SK-N-SH (cell line): ENCODE measurements at regions not wholly inside any gene's neighbourhood (a gene's known extent, or its start where the extent isn't known, plus 50 kb on each side); places are given as distances from the start of the nearest gene placed in this dataset.
"Not testable (repeated sequence)": the region's sequence is repeated elsewhere in the genome, so short reads cannot be mapped to it uniquely, and the experiment has no call there.

ENCODE experiments used
- CTCF ChIA-PET: fragments of 300-600, 350-600 bp; formaldehyde crosslinking; extraction: SDS; loops from one replicate; lab custom pipeline; 2021; lab: Yijun Ruan, JAX
- POLR2A ChIA-PET: fragments of 350-600 bp; sonication (Branson Sonifier 250); formaldehyde crosslinking; extraction: SDS; loops from one replicate; lab custom pipeline; 2020; ENCODE audit warnings: antibody characterized with exemption, inconsistent platforms; lab: Yijun Ruan, JAX
- DNase-seq: peaks from one replicate; pipeline ENCODE4 v3.0.0; 2012
- H2AFZ ChIP-seq: fragments of 200-600 bp; sonication (generic); 2 replicates; pipeline ENCODE4 v1.8.1; 2016; ENCODE audit warnings: antibody characterized with exemption, mild to moderate bottlenecking, low read depth
- H3F3A ChIP-seq: fragments of 200-600 bp; sonication (generic); replicated peaks from 2 replicates; pipeline ENCODE3; 2016; ENCODE audit warnings: antibody characterized with exemption, mild to moderate bottlenecking; ENCODE audit not compliant: insufficient read depth
- H3K27ac ChIP-seq, 2 experiments: fragments of 200-500 bp in 1 of 2; fragments of 200-600 bp in 1 of 2; sonication (Bioruptor generic) in 1 of 2; sonication (generic), shearing (Covaris generic) in 1 of 2; 2 replicates each; pipeline versions ENCODE4 v1.5.1 to v1.6.1; 2014 to 2016; ENCODE audit warnings: low read depth in 2 of 2, inconsistent platforms in 1 of 2, low read length in 1 of 2, mild to moderate bottlenecking in 1 of 2, mixed read lengths in 1 of 2
- H3K27me3 ChIP-seq: fragments of 200-600 bp; sonication (generic), shearing (Covaris generic); 2 replicates; pipeline ENCODE4 v1.6.1; 2016; ENCODE audit warnings: mixed run types; ENCODE audit not compliant: insufficient read depth
- H3K36me3 ChIP-seq, 2 experiments: fragments of 200-500 bp in 1 of 2; fragments of 200-600 bp in 1 of 2; sonication (Bioruptor generic) in 1 of 2; sonication (generic) in 1 of 2; replicated peaks in 1 of 2; 2 replicates each; pipeline versions ENCODE3 to v1.5.1; 2014 to 2016; ENCODE audit warnings: low read length in 1 of 2, mild to moderate bottlenecking in 1 of 2; ENCODE audit not compliant: insufficient read depth in 2 of 2, control insufficient read depth in 1 of 2
- H3K4me1 ChIP-seq, 2 experiments: fragments of 200-500 bp in 1 of 2; fragments of 200-600 bp in 1 of 2; sonication (Bioruptor generic) in 1 of 2; sonication (generic), shearing (Covaris generic) in 1 of 2; 2 replicates each; pipeline versions ENCODE4 v1.5.1 to v1.6.1; 2014 to 2016; ENCODE audit warnings: low read depth in 1 of 2, low read length in 1 of 2, mixed run types in 1 of 2; ENCODE audit not compliant: insufficient read depth in 2 of 2, control insufficient read depth in 1 of 2
- H3K4me2 ChIP-seq: fragments of 200-600 bp; sonication (generic), shearing (Covaris generic); 2 replicates; pipeline ENCODE4 v1.6.1; 2017; ENCODE audit warnings: mixed run types
- H3K4me3 ChIP-seq, 2 experiments: fragments of 200-500 bp in 1 of 2; fragments of 200-600 bp in 1 of 2; sonication (Bioruptor generic) in 1 of 2; sonication (generic), shearing (Covaris generic) in 1 of 2; 2 replicates each; pipeline versions ENCODE4 v1.5.1 to v1.8.1; 2014 to 2016; ENCODE audit warnings: low read depth in 2 of 2, inconsistent platforms in 1 of 2, low read length in 1 of 2, mild to moderate bottlenecking in 1 of 2, mixed read lengths in 1 of 2, moderate library complexity in 1 of 2
- H3K79me2 ChIP-seq: fragments of 200-600 bp; sonication (generic); 2 replicates; pipeline ENCODE4 v1.8.1; 2017; ENCODE audit warnings: mild to moderate bottlenecking; ENCODE audit not compliant: insufficient read depth
- H3K9ac ChIP-seq: fragments of 200-600 bp; sonication (generic); 2 replicates; pipeline ENCODE4 v1.6.1; 2017; ENCODE audit warnings: mixed run types
- H3K9me2 ChIP-seq: fragments of 200-600 bp; sonication (generic); 2 replicates; pipeline ENCODE4 v1.6.1; 2017; ENCODE audit warnings: mixed run types
- H3K9me3 ChIP-seq: fragments of 200-600 bp; sonication (generic); 2 replicates; pipeline ENCODE4 v1.6.1; 2017; ENCODE audit warnings: mixed run types, mild to moderate bottlenecking, moderate library complexity
- H4K20me1 ChIP-seq: fragments of 200-600 bp; sonication (generic); 2 replicates; pipeline ENCODE4 v1.6.1; 2017; ENCODE audit warnings: mild to moderate bottlenecking, mixed run types; ENCODE audit not compliant: insufficient read depth
- CTCF ChIP-seq: fragments of 200-600 bp; sonication (generic); IDR thresholded peaks from 2 replicates; pipeline ENCODE4 v1.6.1; 2017; ENCODE audit warnings: antibody characterized with exemption, mild to moderate bottlenecking, moderate library complexity
- FOXJ3 ChIP-seq: sonication (generic); formaldehyde crosslinking; IDR thresholded peaks from 2 replicates; pipeline ENCODE4 v1.5.1; 2020; ENCODE audit warnings: mild to moderate bottlenecking, missing genetic modification reagents
- JUND ChIP-seq: IDR thresholded peaks from 2 replicates; pipeline ENCODE4 v1.4.0; 2012
- MEF2A ChIP-seq: IDR thresholded peaks from 2 replicates; pipeline ENCODE4 v1.4.0; 2012; ENCODE audit warnings: low read depth, borderline replicate concordance
- PBX3 ChIP-seq: IDR thresholded peaks from 2 replicates; pipeline ENCODE4; 2012
- RAD21 ChIP-seq: IDR thresholded peaks from 2 replicates; pipeline ENCODE4 v1.6.1; 2012; ENCODE audit warnings: mild to moderate bottlenecking, low read length
- SIN3A ChIP-seq: IDR thresholded peaks from 2 replicates; pipeline ENCODE4 v1.6.1; 2012; ENCODE audit warnings: low read depth, mild to moderate bottlenecking, low read length, moderate library complexity, borderline replicate concordance
- USF2 ChIP-seq: fragments of 150-350 bp; IDR thresholded peaks from 2 replicates; pipeline ENCODE4 v1.6.1; 2017; ENCODE audit warnings: antibody characterized with exemption, low read length, low read depth, borderline replicate concordance
- YY1 ChIP-seq: IDR thresholded peaks from 2 replicates; pipeline ENCODE4 v1.4.0; 2012; ENCODE audit warnings: low read depth, mild to moderate bottlenecking
- WGBS: methylation state at CpG from one replicate; pipeline ENCODE4 v1.1.6; 2017; ENCODE audit warnings: low lambda C conversion rate; 5-methylcytosine and 5-hydroxymethylcytosine counted together

- TF ChIP-seq YY1 (no peak), USF2 (no peak), MEF2A (no peak)
- no peaks in the 10 kb centered on the region for H3K9me2 ChIP-seq
- H2AFZ ChIP-seq, result no peak overlapping the region
- H4K20me1 ChIP-seq, result no peaks in the 10 kb centered on the region
- H3F3A ChIP-seq, result no peaks in the 10 kb centered on the region
- H3K4me3 ChIP-seq, result no peak overlapping the region
- POLR2A ChIA-PET, result no interaction called here
- no peak for DNase-seq
- no peak overlapping the region for H3K27ac ChIP-seq
- H3K79me2 ChIP-seq, result no peaks in the 10 kb centered on the region
- H3K9me3 ChIP-seq, result no peaks in the 10 kb centered on the region
- H3K36me3 ChIP-seq, result no peaks in the 10 kb centered on the region
- WGBS, result 6% methylated on average over 1 of the region's 1 CpG
- no peaks in the 10 kb centered on the region for H3K4me1 ChIP-seq
- no peaks in the 10 kb centered on the region for H3K27me3 ChIP-seq
- H3K4me2 ChIP-seq, result no peak overlapping the region
- CTCF ChIA-PET, result interaction anchor here (1.1 kb wide), 1 partner anchor 333 kb away, joined by 4 read pairs; no protein-coding TSS in a partner anchor
- no peak overlapping the region for H3K9ac ChIP-seq
These were observed 400.2 kb downstream of the MAGEE1 start for GRCh38 chrX:76827672-76828071.

GRCh38 chrX:76840902-76841301 lies 413.4 kb downstream of the MAGEE1 start:
- H3K27ac ChIP-seq, H4K20me1 ChIP-seq, H3K9ac ChIP-seq, H3F3A ChIP-seq, H3K4me1 ChIP-seq, H3K36me3 ChIP-seq, H3K4me3 ChIP-seq, CTCF ChIA-PET, H3K79me2 ChIP-seq, POLR2A ChIA-PET, H3K9me3 ChIP-seq, H2AFZ ChIP-seq, DNase-seq, H3K27me3 ChIP-seq, H3K9me2 ChIP-seq, H3K4me2 ChIP-seq: not testable (repeated sequence)
- 10% methylated on average over 2 of the region's 16 CpGs for WGBS

- no peaks in the 10 kb centered on the region for H3K79me2 ChIP-seq
- H3K9me2 ChIP-seq, result no peaks in the 10 kb centered on the region
- CTCF ChIA-PET, result no interaction called here
- H3K9me3 ChIP-seq, result no peaks in the 10 kb centered on the region
- no peaks in the 10 kb centered on the region for H3K36me3 ChIP-seq
- TF ChIP-seq CTCF (peak; percentile 31), FOXJ3 (no peak), SIN3A (no peak), JUND (no peak), PBX3 (no peak), RAD21 (peak; percentile 8; the same call in 1 of the 2 replicates)
- DNase-seq, result no peak
- H3K27ac ChIP-seq, result no peak overlapping the region
- H3K4me1 ChIP-seq, result no peaks in the 10 kb centered on the region
- no peak overlapping the region for H2AFZ ChIP-seq
- H3F3A ChIP-seq, result no peaks in the 10 kb centered on the region
- 18% methylated on average over 4 of the region's 4 CpGs for WGBS
- no peaks in the 10 kb centered on the region for H4K20me1 ChIP-seq
- no peak overlapping the region for H3K9ac ChIP-seq
- no peak overlapping the region for H3K4me2 ChIP-seq
- no peak overlapping the region for H3K4me3 ChIP-seq
- no peaks in the 10 kb centered on the region for H3K27me3 ChIP-seq
- POLR2A ChIA-PET, result no interaction called here
These were observed 423.3 kb downstream of the MAGEE1 start for GRCh38 chrX:76850851-76851250.
